ENCODE measurements at regions not wholly inside any gene's neighbourhood (a gene's known extent, or its start where the extent isn't known, plus 50 kb on each side); places are given as distances from the start of the nearest gene placed in this dataset.

DNA sequence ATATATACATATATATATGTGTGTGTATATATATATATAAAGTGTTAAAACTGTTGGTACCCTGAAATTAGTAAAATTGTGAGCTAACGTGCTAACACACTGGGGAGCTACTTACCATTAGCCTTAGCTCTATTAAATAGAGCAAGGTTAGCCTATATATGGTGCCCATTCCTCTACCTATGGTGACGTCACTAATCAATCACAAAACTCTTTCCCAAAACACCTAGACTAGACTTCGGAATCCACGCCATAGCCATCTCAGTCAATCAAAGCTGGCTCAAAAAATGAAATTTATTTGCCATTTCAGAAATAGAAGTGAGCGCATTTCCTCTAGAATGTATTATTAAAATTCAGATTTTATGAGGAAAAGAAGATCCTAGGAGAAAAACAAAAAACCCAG lies 229.0 kb upstream of the TENM3 start:
- no peak for DNase-seq (ENCODE audit: low spot score)

DNA sequence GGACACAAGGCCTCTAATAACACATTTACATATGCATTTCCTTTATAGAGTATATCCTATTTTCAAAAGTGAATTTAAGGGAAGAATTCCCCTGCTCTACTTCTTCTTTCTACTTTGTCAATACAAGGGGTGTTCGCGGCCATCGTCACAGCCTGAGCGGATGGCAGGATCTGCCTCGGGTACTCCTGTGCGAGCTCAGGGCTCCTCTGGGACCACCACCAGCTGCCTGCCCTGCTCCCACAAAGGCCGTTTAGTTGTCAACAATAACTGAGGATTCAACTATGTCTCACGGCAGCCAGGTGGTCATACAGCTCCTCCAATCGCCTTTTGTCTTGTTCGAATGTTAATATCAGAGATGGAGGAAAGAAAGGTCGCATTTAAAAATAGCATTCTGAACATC lies 228.2 kb upstream of the TENM3 start:
- no peak for DNase-seq (ENCODE audit: low spot score)

DNA sequence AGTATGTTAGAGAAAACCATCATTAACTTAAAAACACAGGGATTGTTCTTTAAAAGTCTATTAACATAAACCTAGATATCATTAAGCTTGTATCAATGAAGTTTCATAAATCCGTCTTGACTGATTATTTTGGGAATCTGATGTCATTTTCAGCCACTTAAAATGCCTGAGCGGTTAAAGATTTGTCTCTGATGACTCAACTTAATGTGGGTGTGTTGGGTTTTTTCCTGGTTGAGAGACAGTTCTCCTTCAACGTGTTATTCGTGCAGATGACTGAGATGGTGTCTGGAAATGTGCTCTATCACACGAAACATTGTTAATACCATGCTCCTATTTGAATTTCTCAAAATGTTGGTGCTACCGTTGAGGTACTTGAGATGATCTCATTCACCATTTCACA lies 227.3 kb upstream of the TENM3 start:
- DNase-seq (ENCODE audit: low spot score), result peak; percentile 47

DNA sequence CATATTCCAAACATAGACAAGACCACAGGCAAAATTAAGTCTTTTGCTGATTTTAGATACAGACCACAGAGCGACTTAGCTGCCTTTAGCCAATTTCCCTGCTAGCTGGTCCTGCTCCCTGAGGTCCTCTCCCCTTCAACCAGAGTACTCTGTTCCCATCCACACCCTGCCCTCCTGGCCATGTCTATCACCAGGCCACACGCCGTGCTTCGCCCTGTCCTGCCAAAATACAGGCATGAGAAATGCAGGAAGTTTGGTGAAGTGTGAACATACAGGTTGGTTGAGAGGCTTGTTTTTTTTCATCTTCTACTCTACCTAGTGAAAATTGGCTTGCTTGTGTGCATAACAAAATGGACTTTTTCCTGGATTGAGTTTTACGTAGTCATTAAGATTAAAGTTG lies 226.2 kb upstream of the TENM3 start:
- DNase-seq (ENCODE audit: low spot score), result no peak

DNA sequence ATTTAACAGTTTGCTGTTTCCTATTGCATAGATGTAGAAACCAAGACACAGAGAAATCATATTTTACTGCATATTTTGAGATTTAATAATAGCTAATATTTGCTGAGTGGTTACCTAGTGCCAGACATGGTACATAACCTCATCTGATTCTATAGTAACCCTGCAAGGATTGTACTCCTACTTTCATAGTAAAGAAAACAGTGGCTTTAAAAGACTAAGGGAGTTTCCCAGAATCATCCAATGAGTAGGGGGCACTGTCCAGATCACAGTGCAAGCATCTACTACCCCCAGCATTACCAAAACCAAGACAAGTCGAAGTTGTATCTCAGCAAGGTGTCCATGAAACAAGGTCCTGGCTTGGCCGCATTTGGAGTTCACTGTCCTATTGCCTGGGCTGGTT lies 224.5 kb upstream of the TENM3 start:
- no peak for DNase-seq (ENCODE audit: low spot score)

DNA sequence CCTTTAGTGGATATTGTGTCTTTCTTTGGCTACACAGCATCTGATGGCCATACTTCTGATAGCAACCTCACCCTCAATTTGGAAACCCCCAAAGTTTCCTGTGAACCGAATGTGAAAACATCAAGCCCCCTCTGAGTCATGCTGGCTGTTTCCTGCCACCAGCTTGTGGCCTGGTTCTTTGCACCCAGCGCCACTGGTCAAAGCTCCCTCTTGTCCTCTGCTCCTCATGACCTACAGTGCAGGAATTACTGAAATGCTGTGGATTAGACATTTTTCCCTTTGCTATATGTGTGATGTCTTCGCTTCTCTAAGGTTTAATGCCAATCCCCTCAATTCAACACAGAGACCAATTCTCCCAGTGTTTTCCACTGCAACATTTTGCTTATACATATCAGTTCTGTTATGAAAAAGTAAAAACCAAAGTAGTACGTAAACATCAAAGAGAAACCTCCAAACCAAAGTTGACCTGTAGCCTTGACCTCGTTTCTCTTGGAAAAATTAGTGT lies 224.0 kb upstream of the TENM3 start:
- no peak for DNase-seq (ENCODE audit: low spot score)

DNA sequence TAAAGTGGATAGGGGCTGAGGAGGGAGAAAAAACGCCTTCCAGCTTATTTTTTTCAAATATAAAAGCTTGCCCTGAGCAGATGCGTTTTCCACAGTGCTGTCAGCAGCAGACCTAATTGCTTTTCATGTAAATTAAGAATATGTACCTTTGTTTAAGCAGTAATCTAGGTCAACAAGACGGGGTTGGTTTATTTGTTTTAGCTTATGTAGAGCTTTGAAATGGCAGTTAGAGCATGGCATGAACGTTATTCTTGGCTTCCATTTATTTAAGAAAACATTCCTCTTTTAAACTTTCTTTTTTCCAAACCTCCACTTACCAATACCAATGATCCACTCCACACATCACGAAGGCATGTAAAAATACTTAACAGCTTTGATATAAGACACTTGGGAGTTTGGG lies 220.3 kb upstream of the TENM3 start:
- DNase-seq (ENCODE audit: low spot score), result no peak

DNA sequence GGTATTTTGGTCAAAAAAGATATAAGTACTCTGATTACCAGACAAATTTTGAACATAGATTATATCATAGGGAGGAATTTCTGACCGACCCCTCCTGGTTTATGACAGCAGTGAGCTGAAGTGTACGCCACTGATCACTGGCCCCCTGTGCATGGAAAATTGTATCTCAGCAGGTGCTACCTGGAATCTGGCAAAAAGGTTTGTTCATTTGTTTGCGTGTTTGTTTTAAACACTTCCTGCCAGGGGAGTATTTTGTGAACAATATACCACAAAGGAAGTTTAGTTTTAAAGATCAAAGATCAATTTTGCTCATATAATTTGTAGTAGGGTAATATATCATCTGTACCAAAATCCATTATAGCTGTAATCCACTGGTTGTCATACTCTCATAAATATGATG lies 219.7 kb upstream of the TENM3 start:
- no peak for DNase-seq (ENCODE audit: low spot score)

DNA sequence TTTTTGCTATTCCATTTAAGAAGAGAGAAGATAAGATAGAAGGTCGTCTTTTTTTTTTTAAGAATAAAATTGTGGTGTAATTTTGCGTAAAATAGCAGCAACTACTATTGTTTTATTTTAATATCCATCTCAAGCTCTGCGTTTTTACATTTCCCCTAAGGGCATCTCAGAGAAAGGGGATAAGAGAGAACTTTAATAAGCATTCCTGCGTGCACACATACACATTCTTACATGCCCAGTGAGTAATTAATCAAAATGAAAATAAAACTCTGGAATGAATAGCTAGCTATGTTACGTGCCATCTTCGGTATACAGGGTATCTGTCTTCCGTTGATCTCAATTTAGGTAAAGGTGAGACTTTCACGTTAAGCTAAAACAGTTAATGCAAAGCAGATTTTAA lies 200.3 kb upstream of the TENM3 start:
- DNase-seq (ENCODE audit: low spot score), result no peak

DNA sequence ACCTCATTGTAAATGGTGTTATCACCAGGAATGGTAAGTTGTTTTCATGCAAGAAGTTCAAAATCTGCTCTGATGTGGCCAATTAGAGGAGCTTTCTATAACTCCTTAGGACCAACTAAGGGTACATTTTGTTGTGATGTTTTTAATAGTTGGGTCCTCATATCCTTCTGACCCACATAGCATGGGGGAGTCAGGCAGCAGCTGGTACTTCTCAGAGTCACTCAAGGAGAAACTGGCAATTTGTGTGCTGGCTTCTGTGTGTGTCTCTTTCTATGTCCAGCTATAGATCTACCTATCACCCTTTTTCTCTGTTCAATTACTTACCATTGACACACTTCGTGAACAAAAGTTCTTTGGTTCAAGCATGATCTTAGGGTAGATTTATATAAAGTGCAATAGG lies 194.3 kb upstream of the TENM3 start:
- DNase-seq (ENCODE audit: low spot score), result no peak

DNA sequence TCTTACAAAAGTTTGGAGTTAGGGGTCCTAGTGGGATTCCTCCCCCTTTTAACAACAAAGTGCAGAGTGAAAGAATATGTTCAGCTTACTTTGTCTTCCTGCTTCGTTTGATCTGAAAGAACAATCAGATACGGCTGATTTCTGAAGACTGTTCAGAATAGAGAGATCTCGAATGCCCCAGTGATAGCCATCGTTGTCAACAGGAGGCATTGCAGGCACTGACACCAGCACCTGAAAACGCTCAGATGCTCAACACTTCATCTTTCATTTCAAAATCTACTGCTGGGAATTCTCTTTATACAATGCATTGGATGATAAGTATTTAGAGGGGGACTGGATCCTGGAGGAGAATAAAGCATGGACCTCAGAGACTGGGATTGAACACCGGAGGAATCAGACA lies 186.3 kb upstream of the TENM3 start:
- no peak for DNase-seq (ENCODE audit: low spot score)

DNA sequence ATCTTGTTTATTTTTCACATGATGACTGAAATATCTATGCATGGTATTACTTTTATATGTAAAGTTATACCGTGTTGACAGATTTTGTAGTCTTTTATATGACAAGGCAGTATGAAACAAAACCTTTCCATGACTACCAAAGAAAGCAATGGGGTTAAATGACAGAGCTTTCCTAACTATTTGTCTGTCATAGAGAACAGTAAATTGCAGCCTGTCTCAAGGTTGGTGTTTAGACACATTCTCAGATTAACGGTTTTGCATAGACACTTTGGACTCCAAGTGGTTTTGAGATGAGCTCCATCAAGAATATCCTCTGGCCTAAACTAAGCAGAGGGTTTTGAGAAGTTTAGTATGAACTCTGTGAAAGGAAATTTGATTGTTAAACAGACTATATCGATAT lies 180.7 kb upstream of the TENM3 start:
- no peak for DNase-seq (ENCODE audit: low spot score)

DNA sequence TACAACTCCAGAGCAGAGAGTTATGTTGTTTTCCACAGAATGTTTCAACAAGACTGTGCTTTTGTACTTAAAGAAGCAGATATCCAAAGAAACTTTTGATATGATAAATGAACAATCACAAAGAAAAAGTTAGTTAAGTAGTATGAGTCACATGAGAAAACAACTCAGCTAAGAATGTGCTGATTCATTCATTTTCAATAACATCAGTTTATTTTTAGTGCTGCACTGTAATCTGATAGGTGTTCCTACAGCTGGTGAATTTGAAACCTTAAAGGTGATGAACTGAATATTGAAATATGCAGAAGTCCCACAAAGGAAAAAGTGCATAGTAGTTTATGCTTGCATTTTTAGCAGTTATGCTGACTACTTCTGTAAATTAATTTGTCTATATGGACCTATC lies 180.3 kb upstream of the TENM3 start:
- DNase-seq (ENCODE audit: low spot score), result peak; percentile 52

DNA sequence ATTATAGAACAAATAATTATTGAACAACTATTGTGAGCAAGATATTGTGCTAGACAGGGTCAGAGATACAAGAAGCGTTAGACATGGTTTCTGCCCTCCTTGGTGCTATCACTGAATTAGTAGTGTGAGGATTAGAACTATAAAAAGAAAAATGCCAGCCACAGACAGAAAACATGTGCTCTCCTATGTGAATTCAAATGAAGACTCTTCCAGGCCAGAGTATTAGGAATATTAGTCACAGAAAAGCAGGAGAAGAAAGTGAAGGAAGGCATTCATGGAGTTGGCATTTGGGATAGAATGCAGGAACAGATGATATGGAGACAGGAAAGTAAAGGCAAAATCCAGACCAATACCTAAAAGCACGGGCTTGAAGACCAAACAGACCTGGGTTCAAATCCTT lies 179.6 kb upstream of the TENM3 start:
- DNase-seq (ENCODE audit: low spot score), result no peak

DNA sequence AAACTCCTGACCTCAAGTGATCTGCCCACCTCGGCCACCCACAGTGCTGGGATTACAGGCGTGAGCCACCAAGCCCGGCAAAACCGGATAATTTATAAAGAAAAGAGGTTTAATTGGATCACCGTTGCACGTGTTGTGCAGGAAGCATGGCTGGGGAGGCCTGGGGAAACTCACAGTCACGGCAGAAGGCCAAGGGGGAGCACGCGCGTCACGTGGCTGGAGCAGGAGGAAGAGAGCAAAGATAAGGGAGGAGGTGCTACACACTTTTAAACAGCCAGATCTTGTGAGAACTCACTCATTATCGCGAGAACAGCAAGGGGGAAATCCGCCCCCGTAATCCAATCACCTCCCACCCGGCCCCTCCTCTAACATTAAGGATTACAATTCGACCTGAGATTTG lies 177.9 kb upstream of the TENM3 start:
- DNase-seq (ENCODE audit: low spot score), result no peak

DNA sequence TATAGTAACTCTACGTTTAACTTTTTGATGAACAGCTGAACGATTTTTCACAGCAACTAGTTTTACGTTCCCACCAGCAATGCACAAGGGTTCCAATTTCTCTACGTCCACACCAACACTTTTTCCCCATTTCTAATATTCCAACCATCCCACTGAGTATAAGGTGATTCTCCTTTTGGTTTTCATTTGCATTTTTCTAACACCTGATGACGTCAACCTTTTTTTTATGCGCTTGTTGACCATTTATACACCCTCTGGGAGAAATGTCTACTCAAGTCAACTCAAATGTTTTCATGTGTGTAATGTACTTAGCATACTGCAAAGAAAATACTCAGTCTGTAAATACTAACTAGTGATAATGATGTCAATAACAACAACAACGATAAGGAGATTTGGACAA lies 177.2 kb upstream of the TENM3 start:
- no peak for DNase-seq (ENCODE audit: low spot score)

DNA sequence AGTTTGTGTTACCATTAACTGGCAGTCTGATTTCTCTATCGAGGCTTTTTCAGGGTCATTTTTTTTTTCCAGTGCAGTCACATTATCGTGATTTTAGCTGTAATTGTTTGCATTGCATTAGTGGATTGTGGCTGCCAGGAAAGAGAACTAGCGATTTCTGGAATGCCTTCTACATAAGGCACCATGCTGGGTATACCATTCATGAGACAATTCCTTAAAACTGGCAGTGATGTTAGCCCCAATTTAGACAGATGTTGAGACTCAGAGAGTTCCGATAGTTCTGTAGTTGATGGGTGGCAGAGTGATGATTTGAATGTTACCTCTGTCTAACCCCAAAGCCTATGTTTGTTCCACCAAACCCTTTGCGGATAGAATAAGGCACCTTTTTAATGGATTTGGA lies 175.4 kb upstream of the TENM3 start:
- DNase-seq (ENCODE audit: low spot score), result no peak

DNA sequence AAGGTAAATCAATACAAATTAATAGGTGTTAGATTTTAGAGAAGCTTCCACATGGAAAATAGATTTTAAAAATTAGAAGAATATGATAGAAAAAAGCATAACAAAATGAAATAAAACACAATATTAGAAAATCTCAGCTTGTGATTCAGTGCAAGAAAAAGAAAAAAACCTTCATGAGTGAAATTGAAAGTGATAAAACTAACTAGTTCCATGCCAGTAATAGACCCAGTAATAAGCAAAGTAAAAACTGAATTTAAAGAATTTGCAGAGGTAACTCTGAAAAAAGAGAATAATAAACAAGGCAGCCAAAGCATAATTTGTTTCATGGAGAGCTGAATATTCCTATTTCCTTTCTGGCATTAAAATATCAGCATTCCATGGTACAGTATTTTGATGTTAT lies 174.3 kb upstream of the TENM3 start:
- DNase-seq (ENCODE audit: low spot score), result no peak

DNA sequence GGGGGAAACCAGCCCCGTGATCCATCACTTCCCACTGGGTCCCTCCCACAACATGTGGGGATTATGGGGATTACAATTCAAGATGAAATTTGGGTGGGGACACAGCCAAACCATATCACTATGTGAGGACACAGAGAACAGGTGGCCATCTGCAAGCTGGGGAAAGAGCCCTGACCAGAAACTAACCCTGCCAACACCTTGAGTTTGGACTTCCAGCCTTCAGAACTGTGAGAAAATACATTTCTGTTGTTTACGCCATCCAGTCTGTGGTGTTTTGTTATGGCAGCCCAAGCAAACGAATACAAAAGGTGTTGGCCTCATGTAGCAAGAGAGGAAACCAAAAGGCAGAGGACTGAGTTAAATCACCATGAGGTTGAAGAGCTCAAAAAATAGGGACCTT lies 169.9 kb upstream of the TENM3 start:
- no peak for DNase-seq (ENCODE audit: low spot score)

DNA sequence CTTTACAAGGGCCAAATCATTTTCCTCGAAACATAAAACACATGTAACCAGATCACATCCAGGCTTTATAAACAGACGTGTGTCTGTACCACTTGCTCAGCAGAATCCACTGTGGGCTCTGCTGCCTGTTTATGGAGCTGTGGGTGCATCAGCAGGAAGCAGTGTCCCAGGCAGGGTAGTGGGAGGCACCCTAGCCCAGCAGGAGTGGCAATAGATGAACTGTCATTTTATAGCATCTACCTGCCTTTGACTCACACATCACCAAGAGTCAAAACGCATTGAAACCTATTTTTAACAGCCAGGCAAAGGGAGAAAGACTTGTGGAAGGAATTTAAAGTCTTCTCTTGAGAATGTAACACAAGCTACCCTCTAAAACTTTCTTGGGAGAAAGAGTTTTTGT lies 169.1 kb upstream of the TENM3 start:
- no peak for DNase-seq (ENCODE audit: low spot score)

DNA sequence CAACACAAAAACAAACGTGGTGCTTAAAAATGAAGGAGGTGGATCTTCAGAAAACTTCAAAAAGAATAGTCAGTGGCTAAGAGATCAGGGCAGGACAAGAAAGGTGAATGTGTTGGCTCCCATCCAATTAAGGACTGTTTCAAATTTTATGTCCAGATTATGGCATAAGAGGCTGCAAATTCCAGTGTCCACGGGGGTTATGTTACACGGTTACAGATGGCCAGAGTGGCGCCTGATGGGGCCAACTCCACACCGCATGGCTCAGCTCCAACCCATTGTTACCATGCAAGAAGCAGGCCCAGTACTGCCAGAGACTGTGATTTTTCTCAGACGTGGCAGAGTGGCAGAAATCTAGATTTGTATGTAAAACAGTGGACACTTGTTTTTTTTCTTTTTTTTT lies 168.4 kb upstream of the TENM3 start:
- DNase-seq (ENCODE audit: low spot score), result no peak

DNA sequence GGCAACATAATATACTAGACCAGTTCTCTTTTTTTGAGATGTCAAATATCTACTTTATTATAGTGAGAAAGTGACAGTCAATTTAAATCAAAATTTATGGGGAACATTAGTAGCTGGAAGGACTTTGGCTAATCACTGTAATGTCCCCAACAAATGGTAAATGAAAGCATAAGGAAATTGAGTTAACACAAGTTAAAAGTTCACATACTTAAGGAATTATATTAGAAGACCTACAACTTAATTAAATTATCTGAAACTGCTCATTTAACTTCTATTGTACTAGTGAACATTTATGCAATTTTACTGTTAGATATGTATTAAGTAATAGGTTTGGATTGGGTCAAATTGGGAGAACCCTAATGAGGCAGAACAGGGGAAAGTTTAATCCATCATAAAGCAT lies 160.3 kb upstream of the TENM3 start:
- no peak for DNase-seq (ENCODE audit: low spot score)

DNA sequence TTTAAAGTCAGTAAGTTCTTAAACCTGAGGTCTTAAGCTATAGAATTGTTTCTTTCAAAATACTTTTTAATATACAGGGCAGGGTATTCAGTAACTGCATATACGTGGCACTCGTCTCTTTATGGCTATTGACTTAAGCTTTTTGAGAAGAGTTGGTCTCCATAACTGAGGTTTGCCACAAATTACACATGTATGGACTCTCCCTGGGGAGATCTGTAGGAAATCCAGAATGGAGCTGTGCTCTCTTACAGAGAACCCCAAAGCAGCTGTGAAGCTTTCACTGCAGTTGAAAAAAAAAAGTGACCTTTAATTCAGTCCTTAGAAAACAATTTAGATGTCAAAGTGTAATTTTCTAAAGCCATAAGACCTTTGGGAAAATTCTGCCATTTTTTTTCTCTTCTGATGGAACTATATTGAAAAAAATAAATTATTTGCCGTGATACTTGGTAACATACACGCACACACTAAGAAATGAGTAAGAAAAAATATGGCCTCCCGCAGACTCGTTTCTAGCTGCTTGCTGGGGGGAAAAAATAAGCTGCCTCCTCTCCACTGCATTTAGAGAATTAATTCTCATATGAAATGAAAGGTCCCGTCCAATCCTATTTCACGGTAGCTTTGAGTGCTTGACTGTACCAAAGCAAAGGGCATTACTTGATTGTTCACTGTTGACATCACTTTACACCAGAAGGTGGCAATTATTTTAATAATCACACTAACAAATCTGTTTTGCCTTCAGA lies 159.4 kb upstream of the TENM3 start:
- no peak for DNase-seq (ENCODE audit: low spot score)

DNA sequence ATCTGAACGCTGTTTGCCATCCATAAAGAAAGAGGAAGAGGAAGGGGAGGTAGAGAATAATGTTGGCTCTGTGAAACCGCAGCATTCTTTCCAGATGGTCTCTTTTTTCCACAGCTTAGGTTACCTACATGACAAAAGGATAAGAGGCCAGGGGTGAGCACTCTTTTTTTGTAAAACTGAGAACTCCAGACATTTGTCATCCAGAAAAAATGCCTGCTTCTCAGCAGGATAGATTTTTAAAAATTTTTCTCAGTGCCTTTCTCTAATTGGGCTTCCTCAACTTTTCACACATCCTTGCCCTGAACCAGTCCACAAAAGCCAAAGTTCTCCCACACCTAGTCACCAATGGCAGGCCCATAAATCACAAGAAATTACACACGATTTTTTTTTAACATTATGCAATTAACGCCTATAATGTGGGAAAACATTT lies 158.1 kb upstream of the TENM3 start:
- peak; percentile 41 for DNase-seq (ENCODE audit: low spot score)

DNA sequence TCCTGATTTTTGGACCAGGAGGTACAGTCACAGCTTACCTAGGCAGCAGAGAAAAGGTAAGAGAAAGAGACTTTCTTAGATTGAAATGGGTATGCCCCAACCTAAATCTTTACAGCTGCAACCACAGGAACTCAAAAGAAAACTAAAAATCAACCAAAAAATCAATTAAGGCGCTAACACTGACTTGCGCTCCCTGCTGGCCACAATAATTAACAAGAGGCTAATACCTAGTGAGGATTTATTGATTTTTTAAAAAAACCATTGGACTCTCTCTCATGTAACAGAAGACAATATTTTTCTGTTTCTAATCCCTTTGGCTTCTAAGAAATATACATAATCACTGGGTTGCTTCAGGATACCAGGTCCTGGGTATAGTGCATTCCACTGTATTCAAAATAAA lies 153.9 kb upstream of the TENM3 start:
- no peak for DNase-seq (ENCODE audit: low spot score)

All from kidney tubule cell (primary cell).